Limb (tissue), 2 donors: ENCODE measurements at regions not wholly inside any gene's neighbourhood (a gene's known extent, or its start where the extent isn't known, plus 50 kb on each side); places are given as distances from the start of the nearest gene placed in this dataset.

Experiments used
- DNase-seq, 2 donors: peaks; one replicate each; pipeline ENCODE4 v3.0.0-alpha.2; 2016; ENCODE audit errors: extremely low spot score in 2 of 2

- DNase-seq, result no peak
These were observed 260.2 kb upstream of the COL3A1 start for GRCh38 chr2:188713961-188714360.

- DNase-seq, result peak in 1 of 2 donors; percentile 69
These were observed 253.2 kb upstream of the COL3A1 start for GRCh38 chr2:188720811-188721605.

DNA sequence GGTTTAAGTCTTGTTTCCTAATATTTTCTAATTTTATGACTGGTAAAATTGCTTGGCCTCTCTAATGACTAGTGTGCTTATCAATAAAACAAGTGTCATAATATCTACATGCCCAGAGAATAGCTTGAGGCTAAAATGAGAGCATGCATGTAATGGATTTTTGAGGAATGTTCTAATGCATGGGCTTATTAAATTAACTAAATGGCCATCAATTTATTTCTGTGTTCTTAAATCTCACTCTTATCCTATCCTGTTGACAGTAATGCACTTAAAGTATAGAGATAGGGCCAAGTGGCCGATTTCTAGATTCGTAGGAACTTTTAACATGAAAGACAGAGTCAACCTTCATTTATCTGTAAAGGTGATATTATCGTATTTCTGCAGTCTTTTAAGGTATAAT lies 252.4 kb upstream of the COL3A1 start:
- DNase-seq, result no peak

DNA sequence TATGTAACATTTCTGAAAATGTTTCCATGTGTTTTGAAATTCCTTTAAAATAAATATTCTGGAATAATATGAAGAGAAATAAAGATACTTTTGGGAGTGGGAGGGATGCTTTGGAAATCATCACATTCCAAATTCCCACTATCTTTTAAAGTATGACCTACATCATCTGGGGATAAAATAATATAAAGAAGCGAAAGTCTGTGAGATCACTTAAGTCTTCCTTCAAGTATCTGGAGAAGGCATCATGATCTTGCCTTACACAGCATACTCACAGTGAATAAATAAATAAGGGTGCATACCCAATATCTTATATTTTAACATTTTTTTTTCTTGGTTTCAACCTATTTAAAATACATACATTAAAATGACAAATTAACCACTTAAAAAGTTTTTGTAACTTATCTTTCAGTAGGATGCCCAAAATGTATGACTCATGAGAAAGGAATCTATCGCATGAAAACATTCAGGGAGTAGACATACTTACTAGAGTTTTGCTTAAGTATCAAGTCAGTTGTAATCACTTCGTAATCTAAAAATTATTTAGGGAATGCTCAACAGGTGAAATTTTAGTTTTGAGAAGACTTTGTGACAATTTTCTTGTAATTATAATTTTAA lies 248.3 kb upstream of the COL3A1 start:
- DNase-seq, result peak in 1 of 2 donors; percentile 42

GRCh38 chr2:188726626-188727247 lies 247.4 kb upstream of the COL3A1 start:
- DNase-seq, result peak in 1 of 2 donors; percentile 36

DNA sequence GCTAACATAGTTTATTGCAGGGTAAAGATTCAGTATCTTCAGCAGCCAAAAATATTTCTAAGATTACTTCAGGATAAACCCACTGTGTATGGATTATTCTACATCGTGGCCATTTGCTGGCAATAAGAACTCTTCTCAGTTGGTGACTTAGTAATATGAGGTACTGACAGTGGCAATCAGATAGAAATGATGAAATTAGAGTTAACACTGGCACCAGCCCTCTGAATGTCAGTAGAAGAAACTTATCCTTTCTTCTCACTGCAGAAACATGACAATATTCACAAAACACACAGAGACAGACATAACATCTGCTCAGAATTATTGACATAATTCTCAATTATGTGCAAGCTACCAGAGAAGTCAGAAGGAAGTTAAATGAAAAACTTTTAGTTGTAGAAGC lies 246.3 kb upstream of the COL3A1 start:
- DNase-seq, result no peak

GRCh38 chr2:188734691-188735090 lies 239.5 kb upstream of the COL3A1 start:
- peak in 1 of 2 donors; percentile 30 for DNase-seq

- DNase-seq, result no peak
These were observed 227.4 kb upstream of the COL3A1 start for GRCh38 chr2:188746727-188747126.

DNA sequence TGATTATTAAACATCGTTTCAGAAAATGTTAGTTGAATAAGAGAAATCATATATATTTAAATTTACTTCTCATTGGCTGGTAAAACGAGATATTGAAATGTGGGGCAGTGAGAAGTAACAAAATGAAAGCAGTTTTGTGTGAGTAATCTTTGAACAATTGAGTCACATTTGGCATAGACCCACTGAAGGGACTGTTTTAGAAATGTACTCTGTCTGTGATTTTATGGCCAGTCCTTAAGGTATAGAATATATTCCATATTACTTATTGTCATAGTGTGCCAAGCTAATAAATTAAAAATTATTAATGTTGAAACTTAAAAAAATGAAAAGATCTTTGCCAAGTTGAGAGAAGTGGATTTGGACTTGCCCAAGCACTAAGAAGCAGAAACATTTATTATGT lies 222.4 kb upstream of the COL3A1 start:
- DNase-seq, result peak in 1 of 2 donors; percentile 56

DNA sequence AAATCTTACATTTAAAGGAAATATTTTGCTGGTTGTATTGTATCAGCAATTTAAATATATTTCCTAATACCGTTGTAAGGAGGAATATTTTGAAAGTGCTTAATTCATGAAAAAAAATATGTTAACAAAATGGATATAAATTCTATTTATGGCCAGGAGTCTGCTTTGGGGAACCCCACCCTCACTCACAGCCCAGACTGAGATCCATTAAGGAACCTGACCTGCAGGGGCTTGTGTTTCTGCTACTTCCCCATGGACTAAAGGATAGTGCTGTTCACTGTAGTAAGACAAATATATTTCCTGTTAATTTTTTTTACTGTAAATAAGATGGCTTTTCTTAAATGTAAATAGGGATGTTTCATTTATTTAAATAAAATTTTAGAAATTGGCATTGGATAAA lies 221.9 kb upstream of the COL3A1 start:
- DNase-seq, result no peak

GRCh38 chr2:188762151-188762550 lies 212.0 kb upstream of the COL3A1 start:
- peak in 1 of 2 donors; percentile 63 for DNase-seq

- DNase-seq, result no peak
These were observed 208.4 kb upstream of the COL3A1 start for GRCh38 chr2:188765522-188766470.

DNA sequence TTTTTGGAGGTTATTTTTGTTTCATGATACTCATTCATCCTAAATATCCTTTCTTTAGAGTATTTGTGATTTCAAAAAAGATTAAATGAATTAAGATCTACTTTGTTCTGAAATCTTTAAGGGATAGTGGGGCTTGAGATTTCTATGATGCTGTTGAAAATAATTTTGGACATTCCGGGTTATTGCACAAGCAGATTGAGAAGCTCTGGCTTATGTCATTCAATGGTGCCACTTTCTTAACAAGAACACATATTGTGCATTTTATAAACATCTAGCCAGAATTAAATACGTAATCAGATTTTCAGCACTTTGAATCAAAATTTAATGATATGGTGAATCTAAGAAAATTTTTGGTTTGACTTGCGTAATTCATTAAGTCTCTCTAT lies 207.7 kb upstream of the COL3A1 start:
- no peak for DNase-seq

- no peak for DNase-seq
These were observed 207.0 kb upstream of the COL3A1 start for GRCh38 chr2:188767176-188767575.

GRCh38 chr2:188770296-188770695 lies 203.9 kb upstream of the COL3A1 start:
- DNase-seq, result no peak

DNA sequence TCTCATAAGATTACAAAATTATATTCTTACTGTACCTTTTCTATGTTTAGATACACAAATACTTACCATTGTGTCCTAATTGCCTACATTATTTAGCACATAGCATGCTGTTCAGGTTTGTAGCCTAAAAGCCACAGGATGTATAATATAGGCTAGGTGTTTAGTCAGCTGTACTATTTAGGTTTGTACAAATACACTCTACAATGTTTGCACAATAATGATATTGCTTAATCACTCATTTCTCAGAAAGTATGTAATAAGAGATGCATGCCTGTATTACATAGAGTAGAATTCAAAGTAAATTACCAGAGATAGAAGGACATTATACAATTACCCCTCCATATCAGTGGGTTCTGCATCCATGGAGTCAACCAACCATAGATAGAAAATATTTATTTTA lies 201.1 kb upstream of the COL3A1 start:
- no peak for DNase-seq

- DNase-seq, result no peak
These were observed 197.5 kb upstream of the COL3A1 start for GRCh38 chr2:188776634-188777033.

DNA sequence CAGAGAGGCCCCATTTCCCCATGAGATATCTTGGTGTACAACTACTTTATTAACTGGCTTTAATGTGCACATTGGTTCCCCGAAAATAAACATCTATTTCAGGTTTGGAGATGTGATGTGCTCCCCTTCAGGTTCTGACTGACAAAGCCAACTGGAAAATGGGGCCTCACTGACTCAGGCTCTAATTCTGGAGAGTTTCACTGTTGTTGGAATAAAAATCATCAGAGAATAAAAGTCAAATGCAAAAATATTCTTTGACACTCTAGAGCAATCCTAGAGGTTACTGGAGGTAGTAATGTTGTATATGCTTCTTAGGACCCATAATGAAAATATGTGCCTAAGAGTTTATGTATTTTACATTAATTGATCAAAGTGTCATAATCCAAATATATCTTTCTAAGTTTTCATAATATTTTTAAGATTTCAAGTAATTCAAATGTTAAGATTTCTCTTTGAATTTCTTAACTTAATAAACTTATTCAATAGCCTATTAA lies 189.9 kb upstream of the COL3A1 start:
- DNase-seq, result no peak

DNA sequence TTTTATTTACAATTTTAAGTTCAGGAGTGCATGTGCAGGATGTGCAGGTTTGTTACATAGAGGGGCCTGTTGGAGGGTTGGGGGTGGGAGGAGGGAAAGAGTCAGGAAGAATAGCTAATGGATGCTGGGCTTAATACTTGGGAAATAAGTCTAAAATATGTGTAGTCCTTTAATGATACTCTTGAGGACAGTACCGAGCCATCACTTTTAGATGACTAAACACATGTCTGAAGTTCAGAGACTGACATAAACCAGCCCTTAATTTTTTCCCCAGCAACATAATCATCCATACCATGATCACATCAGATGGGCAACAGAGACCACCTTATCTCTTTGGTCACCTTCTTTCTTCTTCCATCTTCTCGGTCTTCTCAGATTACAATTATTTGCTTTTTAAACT lies 189.1 kb upstream of the COL3A1 start:
- no peak for DNase-seq

DNA sequence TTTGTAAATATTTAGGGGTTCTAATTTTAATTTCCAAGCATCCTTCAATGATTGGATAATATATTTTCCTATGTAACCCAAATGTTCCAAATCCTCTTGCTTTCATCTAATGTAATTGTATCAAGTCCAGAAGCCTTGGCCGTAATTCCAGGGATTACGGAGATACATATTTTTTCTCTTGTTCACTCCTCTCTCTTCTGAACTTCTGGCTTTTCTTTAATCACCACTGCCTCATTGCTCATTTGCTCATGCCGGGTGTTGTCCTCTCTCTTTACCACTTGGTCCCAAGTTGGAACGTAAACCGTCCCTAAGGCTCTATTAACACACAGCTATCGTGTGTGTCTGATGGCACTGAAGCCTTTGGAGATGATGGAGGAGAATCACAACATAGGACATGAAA lies 188.7 kb upstream of the COL3A1 start:
- no peak for DNase-seq

- DNase-seq, result peak in 1 of 2 donors; percentile 57
These were observed 187.8 kb upstream of the COL3A1 start for GRCh38 chr2:188786368-188786841.
